ENCODE measurements at regions not wholly inside any gene's neighbourhood (a gene's known extent, or its start where the extent isn't known, plus 50 kb on each side); places are given as distances from the start of the nearest gene placed in this dataset.
"Not testable (repeated sequence)": the region's sequence is repeated elsewhere in the genome, so short reads cannot be mapped to it uniquely, and the experiment has no call there.

- Histone ChIP-seq H3K9me3 (ENCODE audit: control insufficient read depth in 2 of 2, insufficient read depth in 1 of 2, low read depth in 1 of 2, low read length in 1 of 2) (no peaks in the 10 kb centered on the region), H3K4me1 (ENCODE audit: control insufficient read depth in 2 of 2, insufficient read depth in 2 of 2, low read length in 1 of 2) (no peaks in the 10 kb centered on the region), H3K4me3 (ENCODE audit: low read depth in 1 of 2, low read length in 2 of 2) (no peak overlapping the region), H3K27me3 (ENCODE audit: control insufficient read depth in 1 of 2, insufficient read depth in 2 of 2, low read length in 2 of 2) (no peaks in the 10 kb centered on the region), H3K36me3 (ENCODE audit: control insufficient read depth in 2 of 2, insufficient read depth in 2 of 2, low read length in 1 of 2) (no peaks in the 10 kb centered on the region), H3K27ac (ENCODE audit: low read depth in 2 of 2, low read length in 1 of 2) (no peak overlapping the region)
- 66 to 67% methylated on average over 4 of the region's 4 CpGs for WGBS, 2 donors
These were observed 127.8 kb upstream of the CDK6 start for GRCh38 chr7:92964141-92964540.

GRCh38 chr7:92963566-92963965 lies 127.2 kb upstream of the CDK6 start:
- Histone ChIP-seq H3K27ac (ENCODE audit: low read depth in 2 of 2, low read length in 1 of 2) (no peak overlapping the region), H3K27me3 (ENCODE audit: control insufficient read depth in 1 of 2, insufficient read depth in 2 of 2, low read length in 2 of 2) (no peaks in the 10 kb centered on the region), H3K9me3 (ENCODE audit: control insufficient read depth in 2 of 2, insufficient read depth in 1 of 2, low read depth in 1 of 2, low read length in 1 of 2) (no peaks in the 10 kb centered on the region), H3K4me3 (ENCODE audit: low read depth in 1 of 2, low read length in 2 of 2) (no peak overlapping the region), H3K4me1 (ENCODE audit: control insufficient read depth in 2 of 2, insufficient read depth in 2 of 2, low read length in 1 of 2) (no peaks in the 10 kb centered on the region), H3K36me3 (ENCODE audit: control insufficient read depth in 2 of 2, insufficient read depth in 2 of 2, low read length in 1 of 2) (no peaks in the 10 kb centered on the region)
- 53 to 64% methylated on average over 4 of the region's 4 CpGs for WGBS, 2 donors

DNA sequence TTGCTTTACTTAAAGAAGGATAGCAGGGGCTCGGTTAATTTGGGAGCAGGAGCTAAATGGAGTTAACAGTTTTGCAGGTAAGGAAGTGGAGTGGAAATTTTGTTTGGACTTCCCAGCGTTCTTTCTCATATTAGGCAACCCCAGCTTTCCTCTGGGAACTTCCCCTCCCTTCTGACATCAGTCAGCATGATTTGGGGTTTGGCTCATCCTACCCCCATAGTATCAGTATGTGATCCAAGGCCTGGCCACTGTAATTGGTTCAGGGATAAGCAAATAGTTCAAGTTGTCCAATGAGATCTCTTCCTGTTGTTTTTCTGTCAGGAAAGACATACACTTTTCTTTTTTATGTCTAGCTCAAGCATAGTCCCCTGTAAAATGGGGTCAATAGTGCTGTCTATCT lies 125.6 kb upstream of the CDK6 start:
- Histone ChIP-seq H3K4me1 (ENCODE audit: control insufficient read depth in 2 of 2, insufficient read depth in 2 of 2, low read length in 1 of 2) (no peaks in the 10 kb centered on the region), H3K36me3 (ENCODE audit: control insufficient read depth in 2 of 2, insufficient read depth in 2 of 2, low read length in 1 of 2) (no peaks in the 10 kb centered on the region), H3K9me3 (ENCODE audit: control insufficient read depth in 2 of 2, insufficient read depth in 1 of 2, low read depth in 1 of 2, low read length in 1 of 2) (no peaks in the 10 kb centered on the region), H3K4me3 (ENCODE audit: low read depth in 1 of 2, low read length in 2 of 2) (no peak overlapping the region), H3K27ac (ENCODE audit: low read depth in 2 of 2, low read length in 1 of 2) (no peak overlapping the region), H3K27me3 (ENCODE audit: control insufficient read depth in 1 of 2, insufficient read depth in 2 of 2, low read length in 2 of 2) (no peaks in the 10 kb centered on the region)
- 75 to 76% methylated on average over 2 of the region's 2 CpGs for WGBS, 2 donors

DNA sequence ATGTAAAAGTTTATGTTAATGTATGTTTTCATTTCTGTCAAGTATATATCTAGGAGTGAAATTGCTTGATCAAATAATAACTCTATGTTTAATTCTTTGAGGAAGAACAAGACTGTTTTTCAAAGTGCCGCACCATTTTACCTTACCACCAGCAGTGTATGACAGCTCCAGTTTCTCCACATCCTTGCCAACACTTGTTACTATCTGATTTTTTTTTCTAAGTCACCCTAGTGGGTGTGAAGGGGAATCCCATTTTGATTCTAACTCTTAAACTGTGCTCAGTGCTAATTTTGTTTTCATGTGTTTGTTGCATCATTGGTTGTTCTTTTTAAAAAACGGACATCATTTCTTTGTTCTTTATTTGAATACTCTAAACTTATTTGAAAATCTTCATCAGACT lies 120.2 kb upstream of the CDK6 start:
- 95% methylated on average over 2 of the region's 2 CpGs for WGBS, 2 donors
- H3K36me3 ChIP-seq (ENCODE audit: control insufficient read depth in 2 of 2, insufficient read depth in 2 of 2, low read length in 1 of 2), result no peaks in the 10 kb centered on the region
- peaks cover 0 to 2% of the 10 kb centered on the region in 2 donors for H3K9me3 ChIP-seq (ENCODE audit: control insufficient read depth in 2 of 2, insufficient read depth in 1 of 2, low read depth in 1 of 2, low read length in 1 of 2)
- H3K4me3 ChIP-seq (ENCODE audit: low read depth in 1 of 2, low read length in 2 of 2), result no peak overlapping the region
- H3K27ac ChIP-seq (ENCODE audit: low read depth in 2 of 2, low read length in 1 of 2), result no peak overlapping the region
- H3K4me1 ChIP-seq (ENCODE audit: control insufficient read depth in 2 of 2, insufficient read depth in 2 of 2, low read length in 1 of 2), result no peaks in the 10 kb centered on the region
- H3K27me3 ChIP-seq (ENCODE audit: control insufficient read depth in 1 of 2, insufficient read depth in 2 of 2, low read length in 2 of 2), result no peaks in the 10 kb centered on the region

DNA sequence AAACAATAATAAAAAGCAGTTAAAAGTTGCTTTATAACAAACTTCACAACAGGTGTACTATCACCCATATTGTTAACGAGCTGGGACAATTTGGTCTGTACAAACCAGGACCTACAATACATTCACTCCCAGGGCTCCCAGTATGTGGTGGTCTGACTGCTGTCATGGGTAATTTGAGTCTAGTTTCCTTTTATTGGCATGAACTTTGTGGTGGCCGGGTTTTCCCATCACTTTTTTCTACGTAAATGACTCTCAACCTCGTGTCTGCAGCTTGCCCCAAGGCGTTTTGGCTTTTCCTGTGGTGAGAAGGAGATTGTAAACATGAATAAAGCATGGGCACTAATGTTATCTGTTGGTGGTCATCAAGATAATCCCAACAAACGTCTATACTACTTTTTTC lies 118.7 kb upstream of the CDK6 start:
- no peaks in the 10 kb centered on the region for H3K4me1 ChIP-seq (ENCODE audit: control insufficient read depth in 2 of 2, insufficient read depth in 2 of 2, low read length in 1 of 2)
- no peak overlapping the region for H3K4me3 ChIP-seq (ENCODE audit: low read depth in 1 of 2, low read length in 2 of 2)
- no peaks in the 10 kb centered on the region for H3K36me3 ChIP-seq (ENCODE audit: control insufficient read depth in 2 of 2, insufficient read depth in 2 of 2, low read length in 1 of 2)
- no peak overlapping the region for H3K27ac ChIP-seq (ENCODE audit: low read depth in 2 of 2, low read length in 1 of 2)
- H3K27me3 ChIP-seq (ENCODE audit: control insufficient read depth in 1 of 2, insufficient read depth in 2 of 2, low read length in 2 of 2), result no peaks in the 10 kb centered on the region
- peaks cover 0 to 2% of the 10 kb centered on the region in 2 donors for H3K9me3 ChIP-seq (ENCODE audit: control insufficient read depth in 2 of 2, insufficient read depth in 1 of 2, low read depth in 1 of 2, low read length in 1 of 2)
- WGBS, 2 donors, result 70 to 71% methylated on average over 6 of the region's 6 CpGs

GRCh38 chr7:92953657-92954056 lies 117.3 kb upstream of the CDK6 start:
- Histone ChIP-seq H3K9me3 (ENCODE audit: control insufficient read depth in 2 of 2, insufficient read depth in 1 of 2, low read depth in 1 of 2, low read length in 1 of 2) (peaks cover 0 to 2% of the 10 kb centered on the region in 2 donors), H3K4me3 (ENCODE audit: low read depth in 1 of 2, low read length in 2 of 2) (no peak overlapping the region), H3K36me3 (ENCODE audit: control insufficient read depth in 2 of 2, insufficient read depth in 2 of 2, low read length in 1 of 2) (no peaks in the 10 kb centered on the region), H3K27ac (ENCODE audit: low read depth in 2 of 2, low read length in 1 of 2) (no peak overlapping the region), H3K4me1 (ENCODE audit: control insufficient read depth in 2 of 2, insufficient read depth in 2 of 2, low read length in 1 of 2) (no peaks in the 10 kb centered on the region), H3K27me3 (ENCODE audit: control insufficient read depth in 1 of 2, insufficient read depth in 2 of 2, low read length in 2 of 2) (no peaks in the 10 kb centered on the region)
- WGBS, 2 donors, result 28 to 37% methylated on average over 2 of the region's 2 CpGs

DNA sequence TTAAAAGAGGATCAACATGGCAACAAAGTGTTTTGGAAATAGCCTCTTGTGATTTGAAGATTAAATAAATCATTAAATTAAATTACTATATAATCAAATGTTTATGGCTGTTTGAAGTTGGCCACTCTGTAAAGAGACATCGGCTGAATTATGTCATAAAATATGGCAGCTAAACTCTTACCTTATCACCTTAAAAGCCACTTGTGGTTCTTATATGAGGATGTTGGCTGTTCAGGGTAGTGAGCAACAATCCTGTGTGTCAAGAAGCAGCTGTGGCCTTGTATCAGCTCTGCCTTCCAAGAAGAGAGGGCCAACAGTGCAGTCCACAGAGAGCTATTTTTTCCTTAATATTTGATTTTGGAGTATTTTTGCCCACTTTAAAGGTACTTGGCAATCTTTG lies 113.4 kb upstream of the CDK6 start:
- no peaks in the 10 kb centered on the region for H3K4me1 ChIP-seq (ENCODE audit: control insufficient read depth in 2 of 2, insufficient read depth in 2 of 2, low read length in 1 of 2)
- no peaks in the 10 kb centered on the region for H3K27me3 ChIP-seq (ENCODE audit: control insufficient read depth in 1 of 2, insufficient read depth in 2 of 2, low read length in 2 of 2)
- H3K27ac ChIP-seq (ENCODE audit: low read depth in 2 of 2, low read length in 1 of 2), result no peak overlapping the region
- WGBS, 2 donors, result 61 to 72% methylated on average over 1 of the region's 1 CpG
- H3K9me3 ChIP-seq (ENCODE audit: control insufficient read depth in 2 of 2, insufficient read depth in 1 of 2, low read depth in 1 of 2, low read length in 1 of 2), result no peaks in the 10 kb centered on the region
- no peaks in the 10 kb centered on the region for H3K36me3 ChIP-seq (ENCODE audit: control insufficient read depth in 2 of 2, insufficient read depth in 2 of 2, low read length in 1 of 2)
- no peak overlapping the region for H3K4me3 ChIP-seq (ENCODE audit: low read depth in 1 of 2, low read length in 2 of 2)

GRCh38 chr7:92945840-92946239 lies 109.5 kb upstream of the CDK6 start:
- no peaks in the 10 kb centered on the region for H3K36me3 ChIP-seq (ENCODE audit: control insufficient read depth in 2 of 2, insufficient read depth in 2 of 2, low read length in 1 of 2)
- no peaks in the 10 kb centered on the region for H3K27me3 ChIP-seq (ENCODE audit: control insufficient read depth in 1 of 2, insufficient read depth in 2 of 2, low read length in 2 of 2)
- no peak overlapping the region for H3K27ac ChIP-seq (ENCODE audit: low read depth in 2 of 2, low read length in 1 of 2)
- WGBS, 2 donors, result 54 to 61% methylated on average over 4 of the region's 4 CpGs
- H3K4me3 ChIP-seq (ENCODE audit: low read depth in 1 of 2, low read length in 2 of 2), result no peak overlapping the region
- H3K4me1 ChIP-seq (ENCODE audit: control insufficient read depth in 2 of 2, insufficient read depth in 2 of 2, low read length in 1 of 2), result no peaks in the 10 kb centered on the region
- H3K9me3 ChIP-seq (ENCODE audit: control insufficient read depth in 2 of 2, insufficient read depth in 1 of 2, low read depth in 1 of 2, low read length in 1 of 2), result no peaks in the 10 kb centered on the region

DNA sequence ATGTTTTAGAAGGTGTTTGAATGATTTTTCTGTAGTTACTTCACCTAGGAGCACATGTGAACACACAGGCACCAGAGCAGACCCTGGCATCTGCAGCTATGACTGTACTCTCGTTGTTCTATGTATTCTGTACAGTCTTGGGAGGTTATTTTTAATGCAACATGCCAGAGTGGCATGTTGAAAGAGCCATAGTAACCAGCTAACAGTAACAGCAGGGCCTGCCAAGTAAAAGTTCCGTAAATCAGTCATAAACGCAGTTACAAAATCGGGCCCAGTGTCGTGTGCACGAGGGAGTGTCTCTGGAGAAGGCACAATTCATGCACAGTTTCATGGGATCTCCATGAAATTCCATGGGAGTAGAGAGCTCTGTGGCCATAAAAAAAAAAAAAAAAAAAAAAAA lies 108.3 kb upstream of the CDK6 start:
- no peak overlapping the region for H3K27ac ChIP-seq (ENCODE audit: low read depth in 2 of 2, low read length in 1 of 2)
- no peak overlapping the region for H3K4me3 ChIP-seq (ENCODE audit: low read depth in 1 of 2, low read length in 2 of 2)
- peaks cover 0 to 4% of the 10 kb centered on the region in 2 donors for H3K9me3 ChIP-seq (ENCODE audit: control insufficient read depth in 2 of 2, insufficient read depth in 1 of 2, low read depth in 1 of 2, low read length in 1 of 2)
- 35 to 37% methylated on average over 6 of the region's 6 CpGs for WGBS, 2 donors
- H3K27me3 ChIP-seq (ENCODE audit: control insufficient read depth in 1 of 2, insufficient read depth in 2 of 2, low read length in 2 of 2), result no peaks in the 10 kb centered on the region
- no peaks in the 10 kb centered on the region for H3K36me3 ChIP-seq (ENCODE audit: control insufficient read depth in 2 of 2, insufficient read depth in 2 of 2, low read length in 1 of 2)
- H3K4me1 ChIP-seq (ENCODE audit: control insufficient read depth in 2 of 2, insufficient read depth in 2 of 2, low read length in 1 of 2), result no peaks in the 10 kb centered on the region

- H3K36me3 ChIP-seq (ENCODE audit: control insufficient read depth in 2 of 2, insufficient read depth in 2 of 2, low read length in 1 of 2); H3K27me3 ChIP-seq (ENCODE audit: control insufficient read depth in 1 of 2, insufficient read depth in 2 of 2, low read length in 2 of 2); H3K9me3 ChIP-seq (ENCODE audit: control insufficient read depth in 2 of 2, insufficient read depth in 1 of 2, low read depth in 1 of 2, low read length in 1 of 2); H3K27ac ChIP-seq (ENCODE audit: low read depth in 2 of 2, low read length in 1 of 2); H3K4me1 ChIP-seq (ENCODE audit: control insufficient read depth in 2 of 2, insufficient read depth in 2 of 2, low read length in 1 of 2); H3K4me3 ChIP-seq (ENCODE audit: low read depth in 1 of 2, low read length in 2 of 2): not testable (repeated sequence)
- WGBS, 2 donors, result 59 to 70% methylated on average over 1 of the region's 1 CpG
These were observed 106.3 kb upstream of the CDK6 start for GRCh38 chr7:92942706-92943105.

Measured in esophagus (tissue), 2 donors.